HEK293 (cell line): ENCODE measurements at regions not wholly inside any gene's neighbourhood (a gene's known extent, or its start where the extent isn't known, plus 50 kb on each side); places are given as distances from the start of the nearest gene placed in this dataset.

Experiments
- CTCF ChIP-seq: fragments of 450-650 bp; formaldehyde crosslinking; IDR thresholded peaks from 2 replicates; pipeline ENCODE4 v1.5.1; 2016; ENCODE audit warnings: missing biosample characterization, missing genetic modification characterization
- REPIN1 ChIP-seq: fragments of 450-650 bp; formaldehyde crosslinking; IDR thresholded peaks from 2 replicates; pipeline ENCODE4 v1.5.1; 2017; ENCODE audit warnings: missing biosample characterization, missing genetic modification characterization, low read depth
- SALL2 ChIP-seq: fragments of 450-650 bp; formaldehyde crosslinking; IDR thresholded peaks from 2 replicates; pipeline ENCODE4 v1.5.0; 2017; ENCODE audit warnings: missing biosample characterization, mild to moderate bottlenecking, missing genetic modification characterization, borderline replicate concordance
- ZFP37 ChIP-seq: fragments of 450-650 bp; formaldehyde crosslinking; IDR thresholded peaks from 2 replicates; pipeline ENCODE4 v1.5.1; 2016; ENCODE audit warnings: missing biosample characterization, missing genetic modification characterization
- ZNF335 ChIP-seq: fragments of 450-650 bp; formaldehyde crosslinking; conservative IDR thresholded peaks from 2 replicates; pipeline ENCODE4 v1.5.1; 2016; ENCODE audit warnings: missing biosample characterization, missing genetic modification characterization
- ZNF354C ChIP-seq: fragments of 450-650 bp; formaldehyde crosslinking; IDR thresholded peaks from 2 replicates; pipeline ENCODE4 v1.5.1; 2016; ENCODE audit warnings: missing biosample characterization, missing genetic modification characterization, low read depth, borderline replicate concordance
- TF ChIP-seq, protein P1 (sequence below): fragments of 450-650 bp; formaldehyde crosslinking; IDR thresholded peaks from 2 replicates; pipeline ENCODE4 v1.5.1; 2016; ENCODE audit warnings: missing biosample characterization, missing genetic modification characterization
- TF ChIP-seq, protein P2 (sequence below): fragments of 450-650 bp; formaldehyde crosslinking; IDR thresholded peaks from 2 replicates; pipeline ENCODE4 v1.5.1; 2016; ENCODE audit warnings: missing biosample characterization, missing genetic modification characterization

GRCh38 chr7:121798453-121798840, 74.5 kb upstream of the PTPRZ1 start:
- TF ChIP-seq, protein P1, sequence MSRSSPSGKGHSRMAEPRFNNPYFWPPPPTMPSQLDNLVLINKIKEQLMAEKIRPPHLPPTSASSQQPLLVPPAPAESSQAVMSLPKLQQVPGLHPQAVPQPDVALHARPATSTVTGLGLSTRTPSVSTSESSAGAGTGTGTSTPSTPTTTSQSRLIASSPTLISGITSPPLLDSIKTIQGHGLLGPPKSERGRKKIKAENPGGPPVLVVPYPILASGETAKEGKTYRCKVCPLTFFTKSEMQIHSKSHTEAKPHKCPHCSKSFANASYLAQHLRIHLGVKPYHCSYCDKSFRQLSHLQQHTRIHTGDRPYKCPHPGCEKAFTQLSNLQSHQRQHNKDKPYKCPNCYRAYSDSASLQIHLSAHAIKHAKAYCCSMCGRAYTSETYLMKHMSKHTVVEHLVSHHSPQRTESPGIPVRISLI = no peak
- no peak for TF ChIP-seq CTCF (tag by site-specific recombination)
- no peak for TF ChIP-seq ZNF354C (tag by site-specific recombination)
- TF ChIP-seq, protein P2, sequence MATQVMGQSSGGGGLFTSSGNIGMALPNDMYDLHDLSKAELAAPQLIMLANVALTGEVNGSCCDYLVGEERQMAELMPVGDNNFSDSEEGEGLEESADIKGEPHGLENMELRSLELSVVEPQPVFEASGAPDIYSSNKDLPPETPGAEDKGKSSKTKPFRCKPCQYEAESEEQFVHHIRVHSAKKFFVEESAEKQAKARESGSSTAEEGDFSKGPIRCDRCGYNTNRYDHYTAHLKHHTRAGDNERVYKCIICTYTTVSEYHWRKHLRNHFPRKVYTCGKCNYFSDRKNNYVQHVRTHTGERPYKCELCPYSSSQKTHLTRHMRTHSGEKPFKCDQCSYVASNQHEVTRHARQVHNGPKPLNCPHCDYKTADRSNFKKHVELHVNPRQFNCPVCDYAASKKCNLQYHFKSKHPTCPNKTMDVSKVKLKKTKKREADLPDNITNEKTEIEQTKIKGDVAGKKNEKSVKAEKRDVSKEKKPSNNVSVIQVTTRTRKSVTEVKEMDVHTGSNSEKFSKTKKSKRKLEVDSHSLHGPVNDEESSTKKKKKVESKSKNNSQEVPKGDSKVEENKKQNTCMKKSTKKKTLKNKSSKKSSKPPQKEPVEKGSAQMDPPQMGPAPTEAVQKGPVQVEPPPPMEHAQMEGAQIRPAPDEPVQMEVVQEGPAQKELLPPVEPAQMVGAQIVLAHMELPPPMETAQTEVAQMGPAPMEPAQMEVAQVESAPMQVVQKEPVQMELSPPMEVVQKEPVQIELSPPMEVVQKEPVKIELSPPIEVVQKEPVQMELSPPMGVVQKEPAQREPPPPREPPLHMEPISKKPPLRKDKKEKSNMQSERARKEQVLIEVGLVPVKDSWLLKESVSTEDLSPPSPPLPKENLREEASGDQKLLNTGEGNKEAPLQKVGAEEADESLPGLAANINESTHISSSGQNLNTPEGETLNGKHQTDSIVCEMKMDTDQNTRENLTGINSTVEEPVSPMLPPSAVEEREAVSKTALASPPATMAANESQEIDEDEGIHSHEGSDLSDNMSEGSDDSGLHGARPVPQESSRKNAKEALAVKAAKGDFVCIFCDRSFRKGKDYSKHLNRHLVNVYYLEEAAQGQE (tag by site-specific recombination) = no peak
- TF ChIP-seq ZNF335 (tag by site-specific recombination) = no peak
- TF ChIP-seq ZFP37 (tag by site-specific recombination) = no peak
- no peak for TF ChIP-seq SALL2
- TF ChIP-seq REPIN1 (tag by site-specific recombination) = no peak
